Right ventricle myocardium inferior (tissue), 1 donor: ENCODE measurements at regions not wholly inside any gene's neighbourhood (a gene's known extent, or its start where the extent isn't known, plus 50 kb on each side); places are given as distances from the start of the nearest gene placed in this dataset.

Experiments
- ATAC-seq: fragments of 200-7000 bp; cut with Tn5 transposase; one replicate; pipeline ENCODE4 v1.9.1; 2020; ENCODE audit warnings: mild to moderate bottlenecking, moderate library complexity
- DNase-seq: peaks from one replicate; pipeline ENCODE4 v3.0.0; 2021; ENCODE audit errors: missing footprints
- intact Hi-C: fragments of 100-400 bp; cut with DNase I; formaldehyde crosslinking; loops from one replicate; pipeline ENCODE4 v1.11.0; 2022
- donor health status: DM: no; HTN: yes; CAD: no; lungs with severe emphysema.

DNA sequence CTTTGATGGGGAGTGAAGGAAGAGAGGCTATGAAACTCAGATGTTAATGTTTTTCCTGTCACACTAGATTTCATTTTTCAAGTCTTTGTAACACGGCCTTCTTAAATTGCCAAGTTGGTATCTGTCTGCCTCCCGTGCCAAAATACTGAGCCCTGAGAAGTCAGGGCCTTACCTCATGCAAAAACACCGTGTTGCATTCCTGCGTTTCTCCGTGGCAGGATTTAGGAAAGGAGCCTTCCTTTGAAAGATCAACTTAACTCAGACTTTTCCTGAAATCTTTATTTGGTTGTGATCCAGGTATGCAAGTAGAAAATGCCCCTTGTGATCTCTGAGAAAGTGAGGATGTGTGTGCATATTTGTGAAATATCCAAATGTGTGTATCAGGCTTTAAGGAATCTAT, 1291.0 kb upstream of the SLC10A2 start:
- ATAC-seq (no peak), DNase-seq (no peak)
- intact Hi-C loops = no loop called here

DNA sequence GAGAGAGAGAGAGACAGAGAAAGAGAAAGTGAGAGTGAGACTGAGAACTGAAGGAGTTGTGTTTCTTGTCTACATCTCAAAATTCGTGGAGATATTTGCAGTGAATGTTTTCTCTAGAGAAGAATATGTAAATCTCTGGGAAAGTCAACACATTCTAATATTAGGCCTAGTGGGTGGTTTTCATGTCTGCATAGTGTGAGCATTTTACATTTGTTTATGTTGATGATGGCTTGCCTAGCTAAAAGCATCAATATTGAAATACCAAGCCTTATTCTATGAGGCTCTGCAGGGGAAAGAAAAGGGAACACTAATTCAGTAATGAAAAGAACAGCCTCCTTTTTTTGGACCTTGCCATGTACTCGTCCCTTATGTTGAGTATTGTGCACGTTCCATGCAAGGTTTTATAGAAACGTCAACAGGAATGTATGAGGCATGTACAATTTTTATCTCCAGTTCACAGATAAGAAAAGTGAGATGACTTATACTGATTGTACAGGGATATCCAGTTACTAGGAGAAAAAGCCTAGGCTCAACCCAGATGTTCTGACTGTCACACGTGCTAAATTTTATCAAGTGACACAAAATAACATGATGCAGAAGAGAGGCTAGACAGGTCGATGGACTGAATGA, 1288.9 kb upstream of the SLC10A2 start:
- intact Hi-C loops = no loop called here
- DNase-seq = no peak
- ATAC-seq = no peak

DNA sequence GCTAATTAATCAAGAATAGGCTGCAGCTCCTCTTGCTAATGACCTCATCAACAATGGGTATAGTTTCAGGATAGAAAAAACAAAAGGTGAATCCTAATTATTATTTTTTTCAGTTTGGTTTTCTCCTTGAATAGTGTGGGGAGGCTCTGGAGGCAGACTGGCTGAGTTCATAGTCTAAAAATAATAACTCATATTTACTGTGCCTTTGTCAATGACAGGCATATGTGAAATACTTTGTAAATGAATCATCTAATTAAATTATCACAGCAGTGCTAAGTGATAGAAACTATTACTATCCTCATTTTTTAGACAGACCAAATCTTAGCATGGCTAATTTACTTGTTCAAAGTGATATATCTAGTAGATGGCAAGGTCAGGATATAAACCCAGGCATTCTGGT, 1261.0 kb upstream of the SLC10A2 start:
- intact Hi-C loops = no loop called here
- ATAC-seq (no peak), DNase-seq (no peak)

GRCh38 chr13:104326523-104326922, 1260.3 kb upstream of the SLC10A2 start:
- ATAC-seq = no peak
- intact Hi-C loops = no loop called here
- DNase-seq = no peak

- no peak for ATAC-seq
- intact Hi-C loops = no loop called here
- no peak for DNase-seq
Observed at GRCh38 chr13:104321756-104322155, 1255.5 kb upstream of the SLC10A2 start.

- intact Hi-C loops = no loop called here
- DNase-seq (no peak), ATAC-seq (no peak)
Observed at GRCh38 chr13:104320446-104320845, 1254.2 kb upstream of the SLC10A2 start.

- DNase-seq = no peak
- no peak for ATAC-seq
- intact Hi-C loops = no loop called here
Observed at GRCh38 chr13:104318121-104318520, 1251.9 kb upstream of the SLC10A2 start.

DNA sequence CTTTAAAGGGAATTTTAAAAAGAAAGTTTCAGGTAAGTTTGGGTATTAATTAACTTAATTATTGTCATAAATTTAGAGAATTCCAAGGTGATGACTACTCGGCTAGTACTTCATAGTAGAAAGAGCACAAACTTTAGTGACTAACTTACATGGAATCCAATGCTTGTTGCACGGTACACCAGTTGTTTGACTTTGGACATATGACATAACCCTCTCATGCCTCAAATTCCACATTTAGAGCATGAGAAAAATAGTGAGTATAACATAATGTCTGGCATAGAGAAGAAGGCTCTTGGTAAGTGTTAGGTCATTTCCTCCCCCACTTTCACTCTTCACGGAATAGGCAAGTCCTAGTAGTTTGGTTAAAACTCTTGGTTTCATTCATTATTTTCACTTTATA, 1249.4 kb upstream of the SLC10A2 start:
- no peak for DNase-seq
- intact Hi-C loops = no loop called here
- no peak for ATAC-seq

GRCh38 chr13:104314926-104315535, 1248.8 kb upstream of the SLC10A2 start:
- intact Hi-C loops = no loop called here
- ATAC-seq (no peak), DNase-seq (no peak)

DNA sequence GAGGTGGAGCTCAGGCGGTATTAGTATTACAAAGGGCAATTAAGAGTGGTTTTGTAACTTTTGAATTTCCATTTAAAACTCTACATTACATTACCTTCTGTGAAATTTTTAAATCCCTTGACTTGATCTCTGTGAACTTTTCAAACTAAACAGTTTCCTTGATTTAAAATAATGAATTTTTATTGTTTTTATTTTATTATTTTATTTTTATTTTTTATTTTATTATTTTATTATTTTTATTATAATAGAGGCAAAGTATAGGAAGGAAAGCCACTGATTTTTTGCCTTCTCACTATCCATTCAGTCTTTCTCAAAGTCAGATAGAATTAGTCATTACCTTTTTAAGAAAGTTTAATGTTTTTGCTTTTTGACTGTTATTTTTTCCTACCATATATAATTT, 1248.1 kb upstream of the SLC10A2 start:
- ATAC-seq (no peak), DNase-seq (no peak)
- intact Hi-C loops = no loop called here

- ATAC-seq = no peak
- intact Hi-C loops = no loop called here
Observed at GRCh38 chr13:104310861-104311260, 1244.6 kb upstream of the SLC10A2 start.

DNA sequence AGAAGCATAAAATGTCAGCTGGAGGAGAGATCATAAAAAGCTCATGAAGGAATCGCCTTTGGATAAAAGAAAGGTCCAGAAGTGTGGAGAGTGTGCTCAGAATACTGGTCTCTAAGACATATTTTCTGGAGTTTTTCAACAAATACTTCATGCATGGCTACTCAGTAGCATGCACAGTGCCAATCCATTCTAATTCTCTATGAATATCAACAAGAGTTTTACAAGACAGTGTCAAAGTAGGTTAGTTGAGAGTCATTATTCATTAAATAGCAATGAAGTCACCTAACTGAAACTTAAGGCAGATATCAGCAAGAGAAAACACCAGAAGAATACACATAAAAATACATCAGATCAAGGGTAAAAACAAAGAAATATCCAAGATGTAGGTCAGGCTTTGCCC, 1243.2 kb upstream of the SLC10A2 start:
- intact Hi-C loops = no loop called here
- ATAC-seq = no peak
- no peak for DNase-seq

More at GRCh38 chr13:104310861-104311260, 1244.6 kb upstream of the SLC10A2 start:
- DNase-seq = no peak

DNA sequence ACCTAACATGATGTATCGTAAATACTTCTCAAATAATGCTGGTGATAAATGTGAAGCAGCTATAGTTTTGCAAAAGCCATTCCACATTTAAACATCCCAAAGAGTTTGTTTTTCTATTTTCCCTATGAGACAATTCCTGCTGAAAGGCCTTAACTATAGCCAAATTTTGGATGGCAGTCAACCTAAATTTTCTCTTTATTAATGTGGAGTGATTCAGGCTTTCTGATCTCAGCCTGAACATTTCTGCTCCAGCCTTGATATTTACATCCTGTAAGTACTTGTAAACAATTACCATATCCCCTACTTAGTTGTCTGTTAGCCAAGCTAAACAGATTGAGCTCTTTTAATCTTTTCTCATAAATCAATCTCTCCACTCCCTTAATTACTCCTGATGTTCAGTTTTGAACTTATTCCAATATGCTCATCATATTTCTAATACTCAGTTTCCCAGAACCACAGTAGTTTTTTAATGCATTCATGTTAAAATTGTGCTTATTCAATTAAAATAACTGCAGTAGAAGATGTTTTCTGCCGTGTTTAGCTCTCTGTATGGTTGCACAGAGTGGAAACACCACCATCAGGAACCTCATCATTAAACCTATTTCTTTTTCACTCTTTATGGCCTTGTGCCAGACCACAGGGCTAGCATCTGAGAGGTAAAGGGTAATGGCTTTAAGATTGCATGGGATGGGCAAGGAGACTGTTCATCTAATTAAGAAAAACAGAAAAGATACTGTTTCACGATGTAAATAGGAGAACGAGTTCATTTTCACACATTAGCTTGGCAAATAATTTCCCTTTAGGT, 1235.2 kb upstream of the SLC10A2 start:
- DNase-seq (no peak), ATAC-seq (no peak)
- intact Hi-C loops = no loop called here

- intact Hi-C loops = no loop called here
- no peak for DNase-seq
- ATAC-seq = no peak
Observed at GRCh38 chr13:104297075-104297474, 1230.9 kb upstream of the SLC10A2 start.

DNA sequence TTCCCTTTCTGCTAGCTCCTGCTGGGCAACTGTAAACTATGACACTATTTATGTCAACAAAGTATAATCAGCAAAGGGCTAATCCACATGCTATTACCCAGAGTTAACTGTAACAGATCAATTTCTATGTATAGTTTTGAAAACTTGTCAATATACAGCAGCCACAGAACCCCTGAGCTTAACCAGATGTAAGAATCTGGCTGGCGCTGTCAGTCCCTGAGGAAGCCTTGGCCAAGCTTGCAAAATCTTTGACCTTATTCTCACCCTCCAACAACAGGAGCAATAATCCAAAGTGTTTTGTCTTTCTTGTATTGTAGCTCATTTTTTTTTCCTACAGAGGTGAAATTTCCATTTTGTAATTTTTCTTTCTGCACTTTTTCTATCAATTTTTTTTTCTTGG, 1230.1 kb upstream of the SLC10A2 start:
- no peak for ATAC-seq
- no peak for DNase-seq
- intact Hi-C loops = no loop called here

DNA sequence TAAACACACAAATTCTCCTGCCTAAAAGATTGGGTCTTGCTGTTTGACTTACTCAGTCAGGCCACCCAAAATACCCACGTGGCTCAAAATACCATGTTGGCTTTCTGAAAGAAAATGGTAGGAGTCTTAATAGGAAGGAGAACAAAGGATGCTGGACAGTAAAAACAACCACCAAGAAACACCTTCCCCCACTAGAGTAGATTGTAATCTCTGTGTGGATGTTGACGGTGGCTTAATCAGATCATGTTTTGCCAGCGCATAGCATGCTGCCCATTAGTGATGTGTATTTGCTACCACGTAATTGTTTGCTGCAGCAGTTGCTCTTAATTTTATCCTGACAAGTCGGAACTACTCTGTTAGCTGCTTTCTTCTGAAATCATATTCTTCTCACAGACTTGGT, 1229.3 kb upstream of the SLC10A2 start:
- intact Hi-C loops = no loop called here
- no peak for ATAC-seq
- DNase-seq = no peak

- ATAC-seq (no peak), DNase-seq (no peak)
- intact Hi-C loops = no loop called here
Observed at GRCh38 chr13:104289400-104289799, 1223.2 kb upstream of the SLC10A2 start.

DNA sequence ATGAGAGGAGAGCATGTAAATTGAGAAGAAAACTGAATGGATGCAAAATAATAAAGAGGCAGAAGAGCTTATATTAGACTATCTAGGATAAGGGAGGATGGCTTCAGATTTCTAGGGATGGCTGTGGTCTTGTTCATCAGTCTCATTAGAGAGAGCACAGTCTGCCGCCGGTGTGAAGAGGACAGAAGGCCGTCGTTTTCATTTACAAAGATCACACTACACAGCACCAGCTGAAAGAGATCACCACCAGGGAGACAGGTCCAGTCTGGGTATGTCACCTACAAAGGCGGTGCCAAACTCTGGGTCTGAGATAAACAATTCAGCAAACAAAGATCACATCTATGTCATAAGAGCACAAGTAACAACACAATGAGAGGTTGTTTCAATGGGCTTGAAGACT, 1222.3 kb upstream of the SLC10A2 start:
- intact Hi-C loops = no loop called here
- DNase-seq (no peak), ATAC-seq (no peak)

- ATAC-seq (no peak), DNase-seq (no peak)
- intact Hi-C loops = no loop called here
Observed at GRCh38 chr13:104286566-104287290, 1220.5 kb upstream of the SLC10A2 start.

- intact Hi-C loops = no loop called here
- ATAC-seq (peak; percentile 62), DNase-seq (no peak)
Observed at GRCh38 chr13:104281910-104282309, 1215.7 kb upstream of the SLC10A2 start.
